ENCODE measurements at regions not wholly inside any gene's neighbourhood (a gene's known extent, or its start where the extent isn't known, plus 50 kb on each side); places are given as distances from the start of the nearest gene placed in this dataset.

DNA sequence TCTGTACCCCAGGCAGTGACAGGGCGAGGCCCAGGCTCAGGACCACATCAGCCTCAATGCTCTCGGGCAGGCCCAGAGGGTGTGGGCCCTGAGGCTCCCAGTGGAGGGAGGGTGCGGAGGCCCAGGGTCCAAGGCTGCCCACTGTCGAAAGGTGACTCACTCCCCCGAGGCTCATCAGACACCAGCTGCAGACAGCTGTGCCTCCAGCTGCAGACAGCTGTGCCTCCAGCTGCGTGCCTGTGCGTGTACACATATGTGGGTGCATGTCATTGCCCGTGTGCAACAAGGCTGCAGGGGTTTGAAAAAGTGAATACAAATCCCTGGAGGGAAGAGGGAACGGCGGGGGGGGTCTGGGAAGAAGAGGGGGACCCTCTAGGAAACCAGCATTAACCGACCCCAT, 134.3 kb downstream of the BRD1 start:
- TF ChIP-seq CTCF (IDR thresholded peaks at IDR 0.05) = no peak
- no peak for TF ChIP-seq ZFX (IDR thresholded peaks at IDR 0.05; ENCODE audit: borderline replicate concordance)
